ENCODE measurements at regions not wholly inside any gene's neighbourhood (a gene's known extent, or its start where the extent isn't known, plus 50 kb on each side); places are given as distances from the start of the nearest gene placed in this dataset.

- no peak overlapping the region for H3K4me3 ChIP-seq
- WGBS, 2 experiments (ENCODE audit: low coverage in 1 of 2, low lambda C conversion rate in 2 of 2, missing lambda C conversion rate in 2 of 2), result 50 to 52% methylated on average over 6 of the region's 6 CpGs
- no peaks in the 10 kb centered on the region for H3K79me2 ChIP-seq (ENCODE audit: insufficient read depth)
- H3K36me3 ChIP-seq (ENCODE audit: low read depth), result no peaks in the 10 kb centered on the region
- H4K20me1 ChIP-seq (ENCODE audit: insufficient read depth), result no peaks in the 10 kb centered on the region
- DNase-seq, result no peak
- H3K9me2 ChIP-seq (ENCODE audit: insufficient read depth), result no peaks in the 10 kb centered on the region
- no peaks in the 10 kb centered on the region for H3F3A ChIP-seq (ENCODE audit: insufficient read depth)
- H3K4me2 ChIP-seq (ENCODE audit: unreplicated experiment), result no peak overlapping the region
- no peak overlapping the region for H3K27ac ChIP-seq
- no peaks in the 10 kb centered on the region for H3K9me3 ChIP-seq (ENCODE audit: low read depth)
- TF ChIP-seq EZH2 (IDR thresholded peaks at IDR 0.05; ENCODE audit: insufficient read depth, poor library complexity, severe bottlenecking) (no peak), EZH2phosphoT487 (IDR thresholded peaks at IDR 0.05; ENCODE audit: insufficient read depth, low read depth) (no peak)
- in situ Hi-C loops (cut with MboI), result no loop called here
- no peaks in the 10 kb centered on the region; the same call in 1 of the 2 replicates for H3K27me3 ChIP-seq (replicated peaks; ENCODE audit: insufficient read depth)
- no peak overlapping the region for H2AFZ ChIP-seq
- no peak overlapping the region for H3K9ac ChIP-seq
- H3K4me1 ChIP-seq (ENCODE audit: insufficient read depth), result no peaks in the 10 kb centered on the region
These were observed 160.9 kb downstream of the FZD1 start for GRCh38 chr7:91425149-91425548.

- H3K4me2 ChIP-seq (ENCODE audit: unreplicated experiment), result no peak overlapping the region
- H3K79me2 ChIP-seq (ENCODE audit: insufficient read depth), result no peaks in the 10 kb centered on the region
- H3K4me1 ChIP-seq (ENCODE audit: insufficient read depth), result no peaks in the 10 kb centered on the region
- no peak overlapping the region for H3K9ac ChIP-seq
- no peaks in the 10 kb centered on the region for H3F3A ChIP-seq (ENCODE audit: insufficient read depth)
- no peak overlapping the region for H2AFZ ChIP-seq
- no peaks in the 10 kb centered on the region for H3K36me3 ChIP-seq (ENCODE audit: low read depth)
- H3K27ac ChIP-seq, result no peak overlapping the region
- H3K27me3 ChIP-seq (replicated peaks; ENCODE audit: insufficient read depth), result no peaks in the 10 kb centered on the region; the same call in 1 of the 2 replicates
- no peak for DNase-seq
- no peaks in the 10 kb centered on the region for H3K9me2 ChIP-seq (ENCODE audit: insufficient read depth)
- in situ Hi-C loops (cut with MboI), result no loop called here
- no peaks in the 10 kb centered on the region for H3K9me3 ChIP-seq (ENCODE audit: low read depth)
- H3K4me3 ChIP-seq, result no peak overlapping the region
- TF ChIP-seq EZH2 (IDR thresholded peaks at IDR 0.05; ENCODE audit: insufficient read depth, poor library complexity, severe bottlenecking) (no peak), EZH2phosphoT487 (IDR thresholded peaks at IDR 0.05; ENCODE audit: insufficient read depth, low read depth) (no peak)
- no peaks in the 10 kb centered on the region for H4K20me1 ChIP-seq (ENCODE audit: insufficient read depth)
These were observed 162.8 kb downstream of the FZD1 start for GRCh38 chr7:91427051-91427450.

- WGBS, 2 experiments (ENCODE audit: low coverage in 1 of 2, low lambda C conversion rate in 2 of 2, missing lambda C conversion rate in 2 of 2), result 21 to 22% methylated on average over 1 of the region's 1 CpG
- Histone ChIP-seq H3F3A (ENCODE audit: insufficient read depth) (no peaks in the 10 kb centered on the region), H3K9ac (no peak overlapping the region), H4K20me1 (ENCODE audit: insufficient read depth) (no peaks in the 10 kb centered on the region), H3K4me1 (ENCODE audit: insufficient read depth) (no peaks in the 10 kb centered on the region), H3K4me3 (no peak overlapping the region), H3K27ac (no peak overlapping the region), H3K9me3 (ENCODE audit: low read depth) (no peaks in the 10 kb centered on the region), H3K9me2 (ENCODE audit: insufficient read depth) (no peaks in the 10 kb centered on the region), H3K79me2 (ENCODE audit: insufficient read depth) (no peaks in the 10 kb centered on the region), H3K36me3 (ENCODE audit: low read depth) (no peaks in the 10 kb centered on the region), H2AFZ (no peak overlapping the region), H3K4me2 (ENCODE audit: unreplicated experiment) (no peak overlapping the region), H3K27me3 (replicated peaks; ENCODE audit: insufficient read depth) (no peaks in the 10 kb centered on the region)
- TF ChIP-seq EZH2 (IDR thresholded peaks at IDR 0.05; ENCODE audit: insufficient read depth, poor library complexity, severe bottlenecking) (no peak), EZH2phosphoT487 (IDR thresholded peaks at IDR 0.05; ENCODE audit: insufficient read depth, low read depth) (no peak)
- in situ Hi-C loops (cut with MboI), result no loop called here
- peak; percentile 21 for DNase-seq
These were observed 167.4 kb downstream of the FZD1 start for GRCh38 chr7:91431601-91432000.

- peak; percentile 8 for DNase-seq
- Histone ChIP-seq H3K4me1 (ENCODE audit: insufficient read depth) (no peaks in the 10 kb centered on the region), H3K9ac (no peak overlapping the region), H3K4me3 (no peak overlapping the region), H3K9me2 (ENCODE audit: insufficient read depth) (no peaks in the 10 kb centered on the region), H4K20me1 (ENCODE audit: insufficient read depth) (no peaks in the 10 kb centered on the region), H2AFZ (no peak overlapping the region), H3K27ac (no peak overlapping the region), H3K36me3 (ENCODE audit: low read depth) (no peaks in the 10 kb centered on the region), H3K4me2 (ENCODE audit: unreplicated experiment) (no peak overlapping the region), H3F3A (ENCODE audit: insufficient read depth) (no peaks in the 10 kb centered on the region), H3K27me3 (replicated peaks; ENCODE audit: insufficient read depth) (0 out of 2 replicates have a peak, but pooled peaks cover 6% of the 10 kb centered on the region), H3K9me3 (ENCODE audit: low read depth) (no peaks in the 10 kb centered on the region), H3K79me2 (ENCODE audit: insufficient read depth) (no peaks in the 10 kb centered on the region)
- WGBS, 2 experiments (ENCODE audit: low coverage in 1 of 2, low lambda C conversion rate in 2 of 2, missing lambda C conversion rate in 2 of 2), result 29 to 32% methylated on average over 6 of the region's 6 CpGs
- in situ Hi-C loops (cut with MboI), result no loop called here
- TF ChIP-seq EZH2 (IDR thresholded peaks at IDR 0.05; ENCODE audit: insufficient read depth, poor library complexity, severe bottlenecking), result no peak
- no peak for TF ChIP-seq EZH2phosphoT487 (IDR thresholded peaks at IDR 0.05; ENCODE audit: insufficient read depth, low read depth)
These were observed 170.6 kb downstream of the FZD1 start for GRCh38 chr7:91434836-91435235.

Data from GM23248 (cell line).